ENCODE measurements at regions not wholly inside any gene's neighbourhood (a gene's known extent, or its start where the extent isn't known, plus 50 kb on each side); places are given as distances from the start of the nearest gene placed in this dataset.
A peak's percentile ranks its signal among the peaks of the same experiment; 100 is the strongest.

DNA sequence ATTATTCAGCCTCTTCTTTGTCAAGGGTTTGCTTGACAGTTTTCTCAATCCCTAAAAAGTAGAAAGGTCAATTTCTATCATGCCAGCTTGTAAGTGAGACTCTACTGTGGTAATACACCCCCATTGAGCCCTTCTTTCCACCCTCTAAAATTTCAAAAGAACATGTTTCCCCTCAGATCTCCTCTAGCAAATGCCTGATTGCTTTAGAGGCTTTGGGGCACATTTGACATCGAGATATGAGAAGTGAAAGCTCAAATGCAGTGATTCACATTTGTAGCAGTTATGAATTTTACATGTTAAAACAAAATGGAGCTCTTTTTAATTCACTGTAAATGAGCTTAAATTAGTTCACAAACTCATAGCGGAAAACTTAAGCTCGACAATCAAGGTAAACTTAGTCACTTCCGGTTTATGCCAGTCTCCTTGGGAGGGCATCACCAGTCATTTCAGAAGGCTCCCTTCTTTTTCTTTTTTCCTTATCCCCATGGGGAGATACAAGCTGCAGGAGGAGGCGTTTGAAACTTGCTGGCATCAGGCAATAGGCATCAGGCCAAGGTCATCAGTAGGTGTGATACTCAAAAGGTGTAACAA lies 55.3 kb upstream of the ADO start:
- peak; percentile 60 for DNase-seq
